ENCODE measurements at regions not wholly inside any gene's neighbourhood (a gene's known extent, or its start where the extent isn't known, plus 50 kb on each side); places are given as distances from the start of the nearest gene placed in this dataset.

DNA sequence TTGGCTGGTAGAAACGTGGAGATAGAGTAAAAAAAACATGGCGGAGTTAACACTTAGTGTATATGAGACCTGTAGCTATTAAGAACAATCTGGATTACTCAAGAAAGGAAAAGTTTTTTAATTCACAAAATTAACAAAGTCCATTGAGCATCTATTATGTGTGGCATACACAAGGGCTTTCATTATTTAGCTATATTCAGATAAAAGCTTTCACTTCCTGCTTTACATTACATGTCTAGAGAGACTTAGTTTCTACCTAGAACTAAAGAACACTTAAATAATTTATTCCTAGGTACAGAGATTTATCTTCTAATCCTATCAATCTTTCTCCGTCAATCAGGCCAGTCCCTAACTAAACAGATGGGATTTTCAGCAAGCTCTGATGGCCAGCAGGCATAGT lies 196.0 kb upstream of the SLC39A10 start (continued):
- TF ChIP-seq, protein P1, sequence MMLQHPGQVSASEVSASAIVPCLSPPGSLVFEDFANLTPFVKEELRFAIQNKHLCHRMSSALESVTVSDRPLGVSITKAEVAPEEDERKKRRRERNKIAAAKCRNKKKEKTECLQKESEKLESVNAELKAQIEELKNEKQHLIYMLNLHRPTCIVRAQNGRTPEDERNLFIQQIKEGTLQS (IDR thresholded peaks at IDR 0.05) = no peak
- no peak for TF ChIP-seq CEBPB (IDR thresholded peaks at IDR 0.05; ENCODE audit: low read depth)
- TF ChIP-seq TCF7L2 (IDR thresholded peaks at IDR 0.05; ENCODE audit: borderline replicate concordance, extremely low read depth, insufficient read depth, insufficient read length) = no peak

DNA sequence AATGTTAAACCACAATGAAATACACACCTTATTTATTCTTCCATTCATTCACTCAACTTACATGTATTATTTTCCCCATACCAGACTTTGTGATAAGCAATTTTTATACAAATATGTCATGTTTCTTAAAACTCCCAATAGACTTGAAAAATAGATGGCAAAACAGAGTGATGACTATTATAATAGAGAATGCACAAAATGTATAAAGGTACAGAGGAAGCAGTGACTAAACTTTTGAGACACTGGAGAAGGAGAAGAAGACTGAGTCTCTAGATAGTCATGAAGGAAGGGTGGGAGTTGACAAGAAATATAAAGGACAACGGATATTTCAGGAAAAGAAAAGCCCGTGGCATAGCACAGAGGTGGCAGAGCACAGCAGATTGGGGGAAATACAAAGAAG lies 198.1 kb upstream of the SLC39A10 start:
- no peaks in the 10 kb centered on the region for H3K9me3 ChIP-seq (ENCODE audit: control insufficient read depth in 1 of 2, insufficient read depth in 1 of 2, low read depth in 1 of 2, low read length in 2 of 2)
- no peaks in the 10 kb centered on the region for H3K27me3 ChIP-seq (ENCODE audit: insufficient read depth, low read length)
- ChIA-PET RAD21 (ENCODE audit: low non-redundant PET in 1 of 2, low total read pairs in 2 of 2, uncharacterized antibody in 2 of 2, unreplicated experiment in 2 of 2) (no interaction called here), CTCF (no interaction called here), POLR2A (no interaction called here)
- H2AFZ ChIP-seq (ENCODE audit: low read depth, low read length, poor library complexity, severe bottlenecking) = no peak overlapping the region
- TF ChIP-seq, protein P2, sequence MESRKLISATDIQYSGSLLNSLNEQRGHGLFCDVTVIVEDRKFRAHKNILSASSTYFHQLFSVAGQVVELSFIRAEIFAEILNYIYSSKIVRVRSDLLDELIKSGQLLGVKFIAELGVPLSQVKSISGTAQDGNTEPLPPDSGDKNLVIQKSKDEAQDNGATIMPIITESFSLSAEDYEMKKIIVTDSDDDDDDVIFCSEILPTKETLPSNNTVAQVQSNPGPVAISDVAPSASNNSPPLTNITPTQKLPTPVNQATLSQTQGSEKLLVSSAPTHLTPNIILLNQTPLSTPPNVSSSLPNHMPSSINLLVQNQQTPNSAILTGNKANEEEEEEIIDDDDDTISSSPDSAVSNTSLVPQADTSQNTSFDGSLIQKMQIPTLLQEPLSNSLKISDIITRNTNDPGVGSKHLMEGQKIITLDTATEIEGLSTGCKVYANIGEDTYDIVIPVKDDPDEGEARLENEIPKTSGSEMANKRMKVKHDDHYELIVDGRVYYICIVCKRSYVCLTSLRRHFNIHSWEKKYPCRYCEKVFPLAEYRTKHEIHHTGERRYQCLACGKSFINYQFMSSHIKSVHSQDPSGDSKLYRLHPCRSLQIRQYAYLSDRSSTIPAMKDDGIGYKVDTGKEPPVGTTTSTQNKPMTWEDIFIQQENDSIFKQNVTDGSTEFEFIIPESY (IDR thresholded peaks at IDR 0.05; ENCODE audit: extremely low read depth, insufficient replicate concordance, low read length) = no peak
- TF ChIP-seq EZH2 (IDR thresholded peaks at IDR 0.05) = no peak
- TF ChIP-seq SIN3A (IDR thresholded peaks at IDR 0.05; ENCODE audit: low read depth) = no peak
- TF ChIP-seq POLR2AphosphoS5 (IDR thresholded peaks at IDR 0.05; ENCODE audit: low read depth, low read length) = no peak
- TF ChIP-seq, protein P3, sequence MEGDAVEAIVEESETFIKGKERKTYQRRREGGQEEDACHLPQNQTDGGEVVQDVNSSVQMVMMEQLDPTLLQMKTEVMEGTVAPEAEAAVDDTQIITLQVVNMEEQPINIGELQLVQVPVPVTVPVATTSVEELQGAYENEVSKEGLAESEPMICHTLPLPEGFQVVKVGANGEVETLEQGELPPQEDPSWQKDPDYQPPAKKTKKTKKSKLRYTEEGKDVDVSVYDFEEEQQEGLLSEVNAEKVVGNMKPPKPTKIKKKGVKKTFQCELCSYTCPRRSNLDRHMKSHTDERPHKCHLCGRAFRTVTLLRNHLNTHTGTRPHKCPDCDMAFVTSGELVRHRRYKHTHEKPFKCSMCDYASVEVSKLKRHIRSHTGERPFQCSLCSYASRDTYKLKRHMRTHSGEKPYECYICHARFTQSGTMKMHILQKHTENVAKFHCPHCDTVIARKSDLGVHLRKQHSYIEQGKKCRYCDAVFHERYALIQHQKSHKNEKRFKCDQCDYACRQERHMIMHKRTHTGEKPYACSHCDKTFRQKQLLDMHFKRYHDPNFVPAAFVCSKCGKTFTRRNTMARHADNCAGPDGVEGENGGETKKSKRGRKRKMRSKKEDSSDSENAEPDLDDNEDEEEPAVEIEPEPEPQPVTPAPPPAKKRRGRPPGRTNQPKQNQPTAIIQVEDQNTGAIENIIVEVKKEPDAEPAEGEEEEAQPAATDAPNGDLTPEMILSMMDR (IDR thresholded peaks at IDR 0.05 in 2 of 3, conservative IDR thresholded peaks at IDR 0.05 in 1 of 3; ENCODE audit: borderline replicate concordance in 1 of 3, insufficient read depth in 1 of 3, low read depth in 2 of 3, low read length in 2 of 3) = no peak
- TF ChIP-seq ELF1 (IDR thresholded peaks at IDR 0.05; ENCODE audit: borderline replicate concordance, low read depth) = no peak
- TF ChIP-seq YY1 (IDR thresholded peaks at IDR 0.05; ENCODE audit: extremely low read depth, insufficient replicate concordance, low read depth, low read length) = no peak
- TF ChIP-seq FOSL1 (IDR thresholded peaks at IDR 0.05; ENCODE audit: low read depth) = no peak
- no peak for TF ChIP-seq EZH2phosphoT487 (IDR thresholded peaks at IDR 0.05; ENCODE audit: borderline replicate concordance)
- no peak for TF ChIP-seq RAD21 (IDR thresholded peaks at IDR 0.05; ENCODE audit: low read depth)
- no peak for TF ChIP-seq EGR1 (IDR thresholded peaks at IDR 0.05; ENCODE audit: low read depth)
- TF ChIP-seq ZFX (IDR thresholded peaks at IDR 0.05) = no peak
- TF ChIP-seq, protein P1 (IDR thresholded peaks at IDR 0.05) = no peak
- TF ChIP-seq POLR2A (IDR thresholded peaks at IDR 0.05; ENCODE audit: borderline replicate concordance, extremely low read depth, insufficient read depth, insufficient read length) = no peak
- TF ChIP-seq SP1 (IDR thresholded peaks at IDR 0.05; ENCODE audit: low read depth) = no peak
- TF ChIP-seq CBX3 (IDR thresholded peaks at IDR 0.05; ENCODE audit: low read depth) = no peak
- TF ChIP-seq SRF (IDR thresholded peaks at IDR 0.05; ENCODE audit: low read depth) = no peak
- TF ChIP-seq ZNF274 (IDR thresholded peaks at IDR 0.05; ENCODE audit: low read depth, low read length) = no peak
- no peak for TF ChIP-seq CEBPB (IDR thresholded peaks at IDR 0.05; ENCODE audit: low read depth)
- TF ChIP-seq JUND (IDR thresholded peaks at IDR 0.05) = no peak
- H3K9me2 ChIP-seq (ENCODE audit: insufficient read depth) = no peaks in the 10 kb centered on the region
- no TSS peak for BruUV-seq (replicated peaks)
- no peak overlapping the region for H3K9ac ChIP-seq (ENCODE audit: low read length)
- intact Hi-C loops (cut with micrococcal nuclease) = no loop called here
- no peak for DNase-seq (ENCODE audit: low read depth, low spot score)
- H3K27ac ChIP-seq (ENCODE audit: low read depth, low read length) = no peak overlapping the region
- no peak overlapping the region for H3K4me2 ChIP-seq (ENCODE audit: low read length)
- H3K79me2 ChIP-seq (ENCODE audit: insufficient read depth, low read length) = no peaks in the 10 kb centered on the region
- no peaks in the 10 kb centered on the region for H4K20me1 ChIP-seq (ENCODE audit: insufficient read depth)
- H3K4me3 ChIP-seq (replicated peaks in 1 of 2; ENCODE audit: low read depth in 1 of 2, low read length in 2 of 2) = no peak overlapping the region
- no peaks in the 10 kb centered on the region for H3K4me1 ChIP-seq (ENCODE audit: control insufficient read depth in 1 of 2, insufficient read depth in 2 of 2, low read length in 2 of 2)
- H3K36me3 ChIP-seq (ENCODE audit: control insufficient read depth in 1 of 2, insufficient read depth in 2 of 2, low read length in 2 of 2) = no peaks in the 10 kb centered on the region
- ATAC-seq = no peak

All from HCT116 (cell line).